Spleen (tissue), 7 donors: ENCODE measurements at regions not wholly inside any gene's neighbourhood (a gene's known extent, or its start where the extent isn't known, plus 50 kb on each side); places are given as distances from the start of the nearest gene placed in this dataset.

ENCODE experiments used
- CTCF ChIP-seq, 11 experiments: fragments of 200-600 bp in 7 of 11; fragments of 450-650 bp in 4 of 11; sonication (generic) in 4 of 11; IDR thresholded peaks in 8 of 11; conservative IDR thresholded peaks in 3 of 11; 1 replicate in 7 of 11; 2 replicates in 4 of 11; pipeline versions ENCODE4 v1.4.0 to v1.8.0; 2016 to 2021; ENCODE audit warnings: antibody characterized with exemption in 11 of 11, inconsistent platforms in 4 of 11, mild to moderate bottlenecking in 1 of 11
- POLR2A ChIP-seq, 3 donors: fragments of 450-650 bp; IDR thresholded peaks; one replicate each; pipeline ENCODE4 v1.5.1; 2017; ENCODE audit warnings: antibody characterized with exemption in 3 of 3, mild to moderate bottlenecking in 1 of 3
- donor health status: DM: no; HTN: no; CAD: no; lungs with moderate emphysema.
- donor health status: DM: no; HTN: no; CAD: no.
- donor health status: DM: no; HTN: no; CAD: no.

GRCh38 chr4:176921256-176921655 is 128.5 kb upstream of the VEGFC start:
- no peak for TF ChIP-seq CTCF (IDR thresholded peaks at IDR 0.05 in 8 of 11, conservative IDR thresholded peaks at IDR 0.05 in 3 of 11)
- no peak for TF ChIP-seq POLR2A (IDR thresholded peaks at IDR 0.05)
